ENCODE measurements at regions not wholly inside any gene's neighbourhood (a gene's known extent, or its start where the extent isn't known, plus 50 kb on each side); places are given as distances from the start of the nearest gene placed in this dataset.

DNA sequence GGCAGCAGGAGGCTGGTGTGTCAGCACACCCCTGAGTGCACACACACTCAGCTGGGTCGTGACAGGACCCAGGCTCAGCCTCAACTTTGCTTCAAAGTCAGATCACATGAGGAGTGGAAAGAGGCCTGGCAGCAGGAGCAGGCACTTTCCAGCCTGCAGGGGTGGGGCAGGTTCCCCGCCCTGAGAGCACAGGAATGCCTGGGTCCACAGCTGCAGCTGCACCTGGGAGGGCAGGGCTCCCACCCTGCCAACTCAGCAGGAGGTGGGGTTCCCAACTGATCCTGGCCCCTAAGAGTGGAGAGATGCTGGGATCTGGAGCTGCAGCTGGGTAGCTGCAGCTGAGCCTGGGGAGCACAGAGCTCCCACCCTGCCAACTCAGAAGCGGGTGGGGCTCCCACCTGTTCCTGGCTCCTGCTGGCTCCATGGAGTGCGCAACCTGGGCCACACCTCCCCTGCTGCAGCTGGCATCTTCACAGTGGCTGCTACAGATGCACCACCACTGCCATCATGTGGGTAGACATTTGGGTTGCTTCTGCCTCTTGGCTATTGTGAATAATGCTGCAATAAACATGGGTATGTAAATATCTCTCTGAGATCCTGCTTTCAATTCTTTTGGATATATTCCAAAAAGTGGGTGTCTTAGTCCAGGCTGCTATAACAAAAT is 415.4 kb downstream of the TTLL7 start:
- peak in 1 of 2 donors; percentile 7 for DNase-seq (ENCODE audit: low read depth in 2 of 2)

DNA sequence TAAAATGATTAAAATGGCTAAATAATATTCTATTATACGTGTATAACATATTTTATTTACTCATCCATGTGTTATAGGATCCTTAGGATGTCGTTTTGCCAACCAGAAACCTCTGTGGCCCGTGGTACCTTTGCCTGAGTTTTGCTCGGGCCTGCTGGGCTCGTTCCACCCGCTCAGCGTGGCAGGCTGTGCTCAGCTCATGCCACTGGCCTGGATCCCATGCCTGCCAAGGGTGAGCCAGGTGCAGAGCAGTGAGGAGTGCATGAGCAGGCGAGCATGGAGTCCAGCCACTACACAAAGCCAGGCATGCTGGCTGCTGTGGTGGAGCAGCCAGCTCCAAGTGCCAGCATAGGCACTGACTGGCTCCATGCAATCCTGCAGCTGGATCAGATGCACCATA is 417.2 kb downstream of the TTLL7 start:
- DNase-seq (ENCODE audit: low read depth in 2 of 2), result no peak

DNA sequence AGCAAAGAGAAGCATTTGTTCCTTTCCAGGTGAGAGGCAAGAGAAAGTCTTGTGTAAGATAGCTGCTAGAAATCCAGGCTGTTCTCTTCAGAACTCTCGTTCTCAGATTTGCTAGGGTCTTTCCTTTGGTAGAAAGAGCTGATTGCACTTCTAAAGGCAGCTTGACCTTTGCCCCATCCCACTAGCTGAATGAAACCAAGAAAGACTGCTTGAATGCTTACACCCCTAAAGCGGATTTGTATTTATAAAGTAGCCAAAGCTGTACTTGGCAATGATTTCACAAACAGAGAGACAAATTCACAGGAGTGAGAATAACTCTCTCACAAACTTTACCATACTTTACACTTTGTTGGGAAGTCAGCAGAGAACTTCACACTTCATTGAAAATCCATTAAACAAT is 424.1 kb downstream of the TTLL7 start:
- no peak for DNase-seq (ENCODE audit: low read depth in 2 of 2)

DNA sequence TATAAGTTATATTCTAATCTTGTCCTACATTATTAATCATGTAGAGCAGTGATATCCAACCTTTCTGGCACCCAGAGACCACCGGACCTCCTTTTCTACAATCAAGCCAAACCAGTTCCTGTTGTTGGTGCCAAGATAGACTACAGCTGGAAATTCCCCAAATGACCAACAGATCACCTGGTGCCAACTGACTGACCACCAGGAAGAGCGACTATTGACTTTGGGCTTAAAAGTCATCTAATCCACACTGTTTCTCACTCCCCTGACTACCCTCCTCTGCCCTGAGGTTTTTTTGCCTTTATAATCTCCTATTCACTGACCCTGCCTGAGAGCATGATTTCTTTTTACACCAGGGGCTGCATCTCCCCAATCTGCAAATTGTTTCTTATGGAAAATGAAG is 425.2 kb downstream of the TTLL7 start:
- DNase-seq (ENCODE audit: low read depth in 2 of 2), result peak in 1 of 2 donors; percentile 51

DNA sequence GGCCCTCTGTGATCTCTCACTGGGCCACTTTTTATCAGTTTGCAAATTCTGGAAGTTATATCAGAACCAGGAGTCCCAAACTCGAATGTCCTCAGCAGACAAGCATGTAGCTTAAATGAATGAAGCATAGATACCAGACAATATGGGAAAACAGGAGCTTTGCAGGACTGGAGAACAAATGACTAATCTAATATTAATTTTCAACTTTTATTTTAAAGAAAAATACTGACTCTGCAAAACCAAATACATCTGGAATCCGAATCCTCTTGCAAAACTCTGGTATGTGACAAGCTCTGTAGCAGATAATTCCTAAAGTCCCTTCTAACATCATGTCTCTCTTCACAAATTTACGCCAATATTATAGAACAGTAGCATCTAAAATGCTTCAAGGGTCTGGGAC is 427.4 kb downstream of the TTLL7 start:
- DNase-seq (ENCODE audit: low read depth in 2 of 2), result no peak

DNA sequence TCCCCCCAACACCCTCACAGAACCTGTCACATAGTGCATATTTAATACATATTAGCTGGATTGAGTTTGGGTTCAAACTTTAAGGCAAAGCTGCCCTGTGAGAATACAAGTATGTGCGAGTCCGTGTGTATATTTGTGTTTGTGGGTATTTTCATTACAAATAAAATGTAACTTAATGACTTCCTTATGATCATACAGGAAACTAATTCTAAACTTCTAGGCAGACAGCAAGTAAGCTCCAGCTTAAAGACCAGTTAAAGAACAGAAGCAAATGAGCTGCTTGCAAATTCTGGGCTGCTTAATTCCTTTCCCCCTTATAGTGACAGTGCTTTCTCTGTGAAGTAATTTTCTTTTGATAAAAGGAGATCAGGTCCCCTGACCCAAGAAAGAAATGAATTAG is 437.6 kb downstream of the TTLL7 start:
- DNase-seq (ENCODE audit: low read depth in 2 of 2), result no peak

DNA sequence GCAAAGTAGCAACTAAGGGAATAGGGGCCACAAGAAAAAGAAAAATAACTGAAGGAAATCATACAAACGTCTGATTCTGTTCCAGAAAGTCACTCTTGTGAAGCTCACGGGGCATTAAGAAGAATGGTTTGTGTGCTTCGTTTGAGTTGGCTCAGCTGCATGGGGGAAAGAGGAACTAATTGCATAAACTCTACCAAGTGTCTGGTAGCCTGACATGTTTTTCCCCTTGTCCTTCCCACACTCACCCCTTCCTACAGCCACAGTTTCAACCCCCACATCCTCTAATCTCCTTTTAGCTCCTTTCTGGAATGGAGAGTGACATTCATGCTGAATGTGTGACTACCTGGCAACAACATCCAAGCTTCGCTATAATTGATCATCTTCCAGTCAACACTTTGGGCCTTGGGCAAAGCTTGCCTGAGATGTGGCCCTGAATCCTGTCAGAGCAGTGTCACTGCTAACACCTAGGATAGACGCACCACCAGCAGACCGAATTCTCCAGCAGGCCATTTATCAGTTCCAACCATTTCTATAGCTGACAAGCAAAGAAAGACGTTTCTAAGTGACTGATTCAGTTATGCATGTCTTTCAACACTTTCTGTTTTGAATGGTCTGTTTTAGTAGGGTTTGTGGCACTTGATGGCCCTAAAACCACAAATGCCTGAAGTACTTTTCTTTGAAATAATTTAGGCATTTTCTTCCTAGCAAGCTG is 439.6 kb downstream of the TTLL7 start:
- no peak for DNase-seq (ENCODE audit: low read depth in 2 of 2)

DNA sequence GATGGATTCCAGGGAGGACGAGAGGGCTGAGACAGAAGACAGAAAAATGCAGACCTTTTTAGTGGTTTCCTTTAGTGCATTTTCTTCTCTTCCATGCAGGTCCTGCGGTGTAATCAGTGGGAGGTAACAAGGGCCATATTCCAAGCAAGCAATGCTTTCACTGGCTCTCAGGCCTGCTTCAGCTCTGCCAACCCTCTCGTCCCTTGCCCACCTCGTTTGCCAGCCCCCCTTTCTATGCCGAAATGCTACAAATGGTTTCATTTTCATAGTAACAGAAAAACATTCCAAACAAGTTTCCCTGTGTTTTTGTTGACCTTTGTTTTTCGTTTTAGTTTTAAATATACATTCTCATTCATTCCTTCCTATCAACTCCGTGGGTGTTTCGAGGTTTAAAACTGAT is 443.1 kb downstream of the TTLL7 start:
- no peak for DNase-seq (ENCODE audit: low read depth in 2 of 2)

DNA sequence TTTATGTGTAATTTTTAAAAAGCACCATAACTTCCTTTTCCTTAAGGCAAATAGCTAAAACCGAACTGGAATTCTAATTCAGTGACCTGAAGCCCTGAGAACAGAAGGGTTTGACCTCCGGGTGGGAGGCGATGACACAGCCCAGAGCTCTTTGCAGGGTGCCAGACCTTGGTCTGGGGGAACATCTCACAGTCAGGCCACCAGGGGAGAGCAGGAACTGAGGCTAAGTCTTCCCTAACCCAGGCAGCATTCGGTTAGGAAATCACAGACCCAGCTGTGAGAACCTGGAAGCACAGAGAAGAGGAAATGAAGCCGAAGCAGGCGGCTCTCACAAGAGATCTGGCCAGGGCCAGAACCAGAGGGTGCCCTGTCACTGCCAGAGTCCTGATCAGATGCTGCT is 444.8 kb downstream of the TTLL7 start:
- DNase-seq (ENCODE audit: low read depth in 2 of 2), result no peak

DNA sequence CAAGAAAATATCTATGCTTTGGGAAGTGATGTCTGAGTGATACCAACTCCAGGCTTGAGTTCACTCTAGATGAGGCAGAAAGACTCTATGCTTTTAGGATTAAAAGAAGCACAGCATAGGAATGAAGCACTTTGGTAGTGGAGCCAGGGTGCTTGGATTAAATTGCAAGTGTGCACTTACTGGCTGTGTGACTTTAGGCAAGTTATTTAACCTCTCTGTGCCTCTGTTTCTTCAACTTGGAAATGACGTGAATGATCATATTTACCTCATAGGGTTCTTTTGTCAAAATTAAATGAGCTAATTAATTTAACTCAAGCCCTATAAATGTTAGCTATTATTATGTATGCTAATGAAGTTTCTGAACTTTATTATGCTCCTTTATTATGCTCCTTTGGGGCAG is 446.1 kb downstream of the TTLL7 start:
- DNase-seq (ENCODE audit: low read depth in 2 of 2), result no peak

DNA sequence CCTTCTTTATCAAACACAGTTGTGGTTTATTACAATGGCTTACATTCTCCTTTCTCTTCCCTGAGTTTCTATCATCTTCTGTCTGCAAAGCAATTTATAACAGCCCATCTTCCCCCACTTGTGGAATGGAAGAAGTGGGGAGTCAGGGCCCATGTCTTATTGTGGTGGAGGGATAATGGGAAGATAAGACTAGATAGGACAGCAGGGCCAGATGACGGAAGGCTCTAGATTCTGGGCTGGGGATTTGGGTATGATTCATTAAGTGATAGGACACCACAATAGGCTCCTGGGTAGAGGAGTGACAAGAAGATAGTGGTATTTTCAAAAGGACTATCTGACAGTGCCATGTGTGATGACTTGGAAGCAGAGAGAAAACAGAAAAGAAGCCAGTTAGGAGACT is 450.6 kb downstream of the TTLL7 start:
- DNase-seq (ENCODE audit: low read depth in 2 of 2), result no peak

DNA sequence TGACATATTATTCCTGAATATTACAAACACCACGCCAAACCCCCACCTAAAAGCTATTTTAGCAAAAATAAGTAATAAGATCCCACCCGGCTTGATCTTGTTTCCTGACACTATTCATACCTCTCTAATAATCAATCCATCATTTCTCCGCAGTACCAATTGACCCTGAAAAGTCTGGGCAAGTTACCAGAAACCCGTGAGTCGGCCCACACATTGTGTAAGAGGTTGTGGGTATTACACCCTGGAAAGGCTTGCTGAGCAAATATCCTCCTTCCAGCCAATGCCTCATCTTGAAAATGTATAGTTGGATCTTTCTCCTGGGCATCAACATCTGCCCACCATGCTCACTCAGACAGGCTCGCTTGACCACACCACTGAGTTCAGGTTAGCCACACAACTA is 451.0 kb downstream of the TTLL7 start:
- DNase-seq (ENCODE audit: low read depth in 2 of 2), result no peak

DNA sequence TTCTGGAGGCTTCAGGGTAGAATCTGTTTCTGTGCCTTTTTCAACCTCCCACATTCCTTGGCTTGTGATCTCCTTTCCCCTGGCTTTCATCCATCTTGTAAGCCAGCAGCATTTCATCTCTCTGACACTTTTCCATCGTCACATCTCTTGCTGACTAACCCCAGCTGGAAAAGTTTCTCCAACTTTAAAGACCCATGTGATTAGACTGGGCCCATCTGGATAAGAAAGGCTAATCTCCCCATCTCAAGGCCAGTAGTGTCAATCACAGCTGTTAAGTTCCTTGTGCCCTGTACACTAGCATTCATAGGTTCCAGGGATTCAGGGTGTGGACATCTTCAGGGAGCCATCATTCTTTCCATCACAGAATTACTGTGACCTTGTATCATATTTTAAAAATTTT is 452.1 kb downstream of the TTLL7 start:
- no peak for DNase-seq (ENCODE audit: low read depth in 2 of 2)

DNA sequence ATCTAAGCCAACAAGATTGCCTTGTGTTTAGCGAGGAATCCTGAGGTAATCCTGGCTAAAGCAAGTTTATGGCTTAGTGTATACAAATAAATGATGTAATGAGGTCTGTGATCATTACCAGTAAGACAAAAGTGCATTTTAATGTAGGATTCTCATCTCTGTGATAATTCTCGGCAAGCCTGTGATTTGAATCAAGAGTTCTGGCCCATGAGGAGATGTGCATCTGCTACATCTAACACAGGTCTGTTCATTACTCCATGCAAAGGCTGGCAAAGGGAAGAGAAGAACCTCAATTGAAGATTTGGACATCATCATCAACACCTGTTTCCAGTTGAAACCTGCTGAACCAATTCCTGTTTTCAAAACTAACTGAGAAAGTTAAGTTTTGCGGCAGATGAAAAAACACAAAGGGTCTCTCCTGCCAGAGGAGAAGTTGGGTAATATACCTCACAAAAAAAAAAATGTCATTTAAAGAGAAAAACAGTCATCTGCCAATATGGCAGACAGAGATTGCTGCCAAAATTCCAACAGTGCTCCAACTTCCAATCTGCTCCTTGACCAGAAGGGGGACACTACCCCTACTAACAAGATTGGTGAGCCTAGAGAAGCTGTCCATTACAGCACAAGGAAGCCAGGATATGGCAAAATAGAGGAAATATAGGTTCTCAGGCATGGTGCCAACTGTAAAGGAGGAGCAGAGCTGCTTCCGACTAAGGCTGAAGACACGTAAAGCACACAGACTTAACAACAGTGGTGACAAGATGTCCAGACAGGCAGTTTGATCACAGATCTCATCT is 453.7 kb downstream of the TTLL7 start:
- no peak for DNase-seq (ENCODE audit: low read depth in 2 of 2)

DNA sequence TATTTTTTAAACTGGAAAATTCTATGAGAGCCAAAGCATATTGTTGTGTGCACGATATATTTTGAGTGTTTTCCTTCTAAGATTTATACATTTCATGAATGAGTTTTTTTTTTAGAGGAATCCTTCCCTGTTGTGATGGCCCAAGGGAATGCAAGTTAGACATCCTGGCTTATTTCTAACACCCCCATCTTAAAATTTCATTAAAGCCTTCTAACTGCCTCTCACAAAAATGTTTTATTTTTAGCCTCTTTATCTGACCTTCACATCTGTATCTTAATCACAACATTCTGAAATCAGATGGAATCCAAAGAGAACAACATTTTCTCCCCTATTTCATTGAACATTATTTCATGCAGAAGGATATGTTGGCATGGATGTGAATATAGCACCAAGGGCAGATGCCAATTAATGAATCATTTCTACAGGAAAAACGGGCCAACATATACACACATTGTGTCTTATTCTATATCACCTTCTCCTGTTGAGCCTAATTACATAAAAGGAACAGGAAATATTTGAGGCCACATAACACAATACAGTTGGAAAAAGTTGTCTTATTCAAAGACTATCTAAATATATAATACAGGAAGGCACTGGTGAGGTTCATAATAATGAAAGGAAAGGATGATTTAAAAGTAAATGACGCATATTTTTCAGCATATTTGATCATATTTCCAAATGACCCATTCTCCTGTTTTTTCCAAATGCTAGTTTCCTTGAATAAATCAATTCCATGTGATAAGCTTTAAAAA is 455.5 kb downstream of the TTLL7 start:
- no peak for DNase-seq (ENCODE audit: low read depth in 2 of 2)

DNA sequence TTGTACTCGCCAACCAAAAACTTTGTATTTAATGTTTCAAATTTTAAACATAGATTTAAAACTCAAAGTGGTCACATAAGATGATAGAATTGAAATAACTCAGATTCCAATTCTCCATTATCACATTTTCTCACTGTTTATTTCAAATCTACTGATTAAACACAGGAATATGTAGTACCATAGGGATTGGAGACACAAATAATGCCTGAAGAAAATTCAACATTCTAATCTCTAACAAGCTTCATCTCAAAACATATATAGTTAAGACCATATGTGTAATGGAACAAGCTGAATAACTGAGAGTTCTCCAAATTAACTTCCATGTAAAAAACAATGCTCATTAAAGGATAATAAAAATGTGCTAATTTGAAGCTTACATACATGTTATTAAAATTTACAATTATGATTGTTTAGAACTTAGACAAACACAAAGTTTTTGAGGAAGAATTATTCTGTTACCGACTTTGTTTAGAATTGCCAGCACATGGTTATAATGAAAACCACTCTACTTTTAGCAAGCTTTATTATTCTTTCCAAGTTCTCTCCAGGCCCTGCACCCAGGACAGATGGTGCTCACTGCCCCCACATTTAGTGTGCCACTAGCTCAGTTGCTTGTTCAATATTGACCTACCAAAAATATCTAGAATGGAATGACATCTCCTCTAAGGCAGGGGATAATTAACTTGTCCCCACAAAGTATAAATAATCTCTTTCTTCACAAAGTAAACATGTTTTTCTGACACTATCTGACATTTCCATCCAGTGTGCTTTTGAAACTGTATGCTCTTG is 467.2 kb downstream of the TTLL7 start:
- no peak for DNase-seq (ENCODE audit: low read depth in 2 of 2)

DNA sequence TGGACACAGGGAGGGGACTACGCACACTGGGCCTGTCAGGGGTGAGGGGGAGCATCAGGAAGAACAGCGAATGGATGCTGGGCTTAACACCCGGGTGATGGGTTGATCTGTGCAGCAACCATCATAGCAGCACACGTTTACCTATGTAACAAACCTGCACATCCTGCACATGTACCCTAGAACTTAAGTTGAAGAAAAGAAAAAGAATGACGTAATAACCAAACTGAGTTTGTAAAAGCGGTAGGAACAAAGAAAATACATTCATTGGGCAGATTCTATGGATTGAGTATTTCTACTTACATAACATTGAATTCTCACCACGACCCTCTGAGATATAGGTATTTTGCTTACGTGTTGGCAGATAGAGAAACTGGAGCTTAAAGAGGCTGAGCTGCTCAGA is 468.4 kb downstream of the TTLL7 start:
- no peak for DNase-seq (ENCODE audit: low read depth in 2 of 2)

DNA sequence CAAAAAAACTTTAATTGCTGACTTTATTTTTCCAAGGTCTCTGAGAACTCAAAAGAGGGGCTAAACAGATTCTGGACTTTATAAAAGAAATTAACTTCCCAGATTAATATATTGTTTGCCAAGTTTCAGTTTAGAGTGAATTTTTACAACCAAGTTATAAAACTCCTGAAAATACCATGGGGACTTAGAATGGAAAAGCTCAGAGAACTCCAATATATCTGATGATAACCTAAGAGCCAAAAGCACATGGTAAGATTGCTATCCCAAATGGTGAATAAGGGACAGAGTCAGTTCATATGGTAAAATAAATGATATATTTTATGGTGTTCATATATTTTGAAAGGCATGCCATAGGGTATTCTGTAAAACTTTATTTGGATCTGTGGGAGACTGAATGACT is 470.9 kb downstream of the TTLL7 start:
- DNase-seq (ENCODE audit: low read depth in 2 of 2), result no peak

DNA sequence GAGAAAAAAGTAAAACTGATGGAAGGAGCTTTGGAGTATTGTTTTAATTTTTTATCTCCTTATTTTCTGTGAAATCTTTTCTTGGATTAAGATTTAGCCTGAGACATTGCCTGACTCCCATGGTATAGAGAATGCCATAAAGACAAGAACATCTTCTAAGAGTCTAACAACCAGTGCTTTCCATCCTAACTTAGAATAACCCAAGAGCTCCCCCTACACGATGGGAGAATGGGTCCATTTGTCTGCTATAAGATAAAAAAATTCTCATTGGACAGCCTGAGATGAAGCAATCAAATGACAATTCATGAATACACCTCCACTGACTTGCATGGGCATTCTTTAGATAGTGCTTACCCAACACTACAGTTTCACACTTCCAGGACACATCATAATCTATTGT is 478.1 kb downstream of the TTLL7 start:
- no peak for DNase-seq (ENCODE audit: low read depth in 2 of 2)

DNA sequence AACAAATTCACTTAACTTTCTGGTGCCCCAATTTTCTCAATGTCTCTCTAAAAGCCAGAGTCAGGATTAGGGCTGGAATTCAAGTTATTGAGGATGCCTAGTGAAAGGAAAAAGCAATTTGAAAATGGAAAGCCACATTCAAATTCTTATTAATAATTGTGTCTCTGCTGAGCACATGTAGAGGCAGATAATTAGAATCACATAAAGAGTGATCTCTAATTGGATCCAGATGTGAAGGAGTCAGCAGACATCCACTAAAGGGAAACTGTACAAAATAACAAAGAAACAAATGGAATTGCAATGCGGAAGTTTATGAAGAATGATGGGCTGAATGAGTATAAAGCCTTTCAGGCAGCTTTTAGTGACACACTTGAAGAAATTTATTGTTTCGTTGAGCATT is 482.6 kb downstream of the TTLL7 start:
- DNase-seq (ENCODE audit: low read depth in 2 of 2), result no peak

DNA sequence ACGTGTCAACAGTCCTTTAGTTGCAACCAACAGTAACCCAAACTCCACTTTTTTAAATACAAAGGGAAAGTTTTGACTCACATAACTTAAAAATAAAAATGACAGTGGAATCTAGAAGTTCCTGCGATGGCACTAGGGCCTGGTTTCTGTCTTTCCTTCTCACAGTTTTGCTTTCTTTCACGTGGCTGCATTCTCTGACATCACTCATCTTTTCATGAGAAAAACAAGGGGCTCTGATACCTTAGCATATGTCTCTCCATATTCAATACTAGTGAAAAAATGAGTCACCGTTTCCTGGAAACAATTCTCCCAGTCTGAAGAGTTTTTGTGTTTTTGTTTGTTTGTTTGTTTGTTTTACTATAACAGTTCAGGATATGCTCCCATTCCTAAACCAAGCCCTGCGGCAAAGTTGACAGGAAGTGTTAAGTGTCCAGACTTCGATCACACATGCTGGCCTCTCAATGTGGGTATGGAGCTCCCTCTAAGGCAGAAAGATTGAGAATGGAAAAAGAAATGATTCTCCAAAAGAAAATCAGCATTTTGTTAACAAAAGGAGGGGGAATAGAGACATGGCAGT is 483.3 kb downstream of the TTLL7 start:
- DNase-seq (ENCODE audit: low read depth in 2 of 2), result no peak

Measured in lung microvascular endothelial cell (primary cell).